HEK293 (cell line): ENCODE measurements at regions not wholly inside any gene's neighbourhood (a gene's known extent, or its start where the extent isn't known, plus 50 kb on each side); places are given as distances from the start of the nearest gene placed in this dataset.
"Not testable (repeated sequence)": the region's sequence is repeated elsewhere in the genome, so short reads cannot be mapped to it uniquely, and the experiment has no call there.

Source experiments
- CTCF ChIA-PET: fragments of 350-600 bp; formaldehyde crosslinking; extraction: SDS; loops from one replicate; lab custom pipeline; 2021; ENCODE audit warnings: antibody characterized with exemption; lab: Yijun Ruan, JAX
- POLR2A ChIA-PET: fragments of 300-600 bp; formaldehyde crosslinking; extraction: SDS; loops from one replicate; lab custom pipeline; 2020; ENCODE audit warnings: antibody characterized with exemption, inconsistent platforms; lab: Yijun Ruan, JAX
- H3K27ac ChIP-seq: fragments of 200-500 bp; sonication (Bioruptor generic); 2 replicates; pipeline ENCODE4 v1.5.1; 2014; ENCODE audit warnings: low read depth, low read length, control low read depth, inconsistent platforms; ENCODE audit errors: extremely low read depth
- H3K36me3 ChIP-seq, 2 experiments: fragments of 200-500 bp in 1 of 2; sonication (Bioruptor generic) in 1 of 2; 1 replicate in 1 of 2; 2 replicates in 1 of 2; pipeline ENCODE4 v1.5.1; 2014 to 2017; ENCODE audit warnings: inconsistent platforms in 2 of 2, low read length in 2 of 2; ENCODE audit not compliant: control insufficient read depth in 2 of 2, insufficient read depth in 1 of 2
- H3K4me1 ChIP-seq: fragments of 200-500 bp; sonication (Bioruptor generic); 2 replicates; pipeline ENCODE4 v1.5.1; 2014; ENCODE audit warnings: mild to moderate bottlenecking, low read length, inconsistent platforms; ENCODE audit not compliant: control insufficient read depth, insufficient read depth
- H3K4me3 ChIP-seq: 2 replicates; pipeline ENCODE4 v1.5.1; 2011; ENCODE audit warnings: low read depth, mild to moderate bottlenecking, control low read depth, low read length, moderate library complexity
- H3K9me3 ChIP-seq: fragments of 200-500 bp; sonication (Bioruptor generic); 2 replicates; pipeline ENCODE4 v1.5.1; 2014; ENCODE audit warnings: low read depth, low read length, inconsistent platforms; ENCODE audit not compliant: control insufficient read depth, insufficient read depth
- EGR2 ChIP-seq: fragments of 450-650 bp; formaldehyde crosslinking; IDR thresholded peaks from 2 replicates; pipeline ENCODE4 v1.5.1; 2016; ENCODE audit warnings: low read depth, missing biosample characterization, missing genetic modification characterization
- HOXD13 ChIP-seq: sonication (generic); formaldehyde crosslinking; IDR thresholded peaks from 2 replicates; pipeline ENCODE4 v1.8.0; 2022; ENCODE audit warnings: missing genetic modification reagents, borderline replicate concordance
- MEIS1 ChIP-seq: sonication (generic); formaldehyde crosslinking; IDR thresholded peaks from 2 replicates; pipeline ENCODE4 v1.8.1; 2022; ENCODE audit warnings: missing genetic modification reagents, mild to moderate bottlenecking, borderline replicate concordance
- OVOL3 ChIP-seq: fragments of 450-650 bp; formaldehyde crosslinking; IDR thresholded peaks from 2 replicates; pipeline ENCODE4 v1.5.1; 2016; ENCODE audit warnings: missing biosample characterization, missing genetic modification characterization
- ZEB2 ChIP-seq: fragments of 450-650 bp; formaldehyde crosslinking; IDR thresholded peaks from 2 replicates; pipeline ENCODE4 v1.5.1; 2016; ENCODE audit warnings: missing biosample characterization, missing genetic modification characterization
- ZNF121 ChIP-seq: fragments of 450-650 bp; formaldehyde crosslinking; IDR thresholded peaks from 2 replicates; pipeline ENCODE4 v1.5.1; 2016; ENCODE audit warnings: missing biosample characterization, missing genetic modification characterization
- ZNF175 ChIP-seq: fragments of 450-650 bp; formaldehyde crosslinking; IDR thresholded peaks from 2 replicates; pipeline ENCODE4 v1.5.1; 2016; ENCODE audit warnings: missing biosample characterization, missing genetic modification characterization
- ZNF324 ChIP-seq: fragments of 450-650 bp; formaldehyde crosslinking; IDR thresholded peaks from 2 replicates; pipeline ENCODE4 v1.5.1; 2016; ENCODE audit warnings: missing biosample characterization, missing genetic modification characterization
- ZNF350 ChIP-seq: fragments of 450-650 bp; formaldehyde crosslinking; IDR thresholded peaks from 2 replicates; pipeline ENCODE4 v1.5.0; 2017; ENCODE audit warnings: missing biosample characterization, mild to moderate bottlenecking, missing genetic modification characterization
- ZNF391 ChIP-seq: fragments of 450-650 bp; formaldehyde crosslinking; IDR thresholded peaks from 2 replicates; pipeline ENCODE4 v1.5.1; 2016; ENCODE audit warnings: low read depth, missing biosample characterization, missing genetic modification characterization, borderline replicate concordance
- ZNF394 ChIP-seq: fragments of 450-650 bp; formaldehyde crosslinking; IDR thresholded peaks from 2 replicates; pipeline ENCODE4 v1.5.1; 2016; ENCODE audit warnings: missing biosample characterization, missing genetic modification characterization, mild to moderate bottlenecking, moderate library complexity, borderline replicate concordance
- ZNF48 ChIP-seq: fragments of 450-650 bp; formaldehyde crosslinking; IDR thresholded peaks from 2 replicates; pipeline ENCODE4 v1.5.1; 2016; ENCODE audit warnings: missing biosample characterization, missing genetic modification characterization
- ZNF585B ChIP-seq: fragments of 450-650 bp; formaldehyde crosslinking; IDR thresholded peaks from 2 replicates; pipeline ENCODE4 v1.5.1; 2016; ENCODE audit warnings: missing biosample characterization, missing genetic modification characterization
- ZNF596 ChIP-seq: fragments of 450-650 bp; IDR thresholded peaks from 2 replicates; pipeline ENCODE4 v1.5.0; 2018; ENCODE audit warnings: missing biosample characterization, mild to moderate bottlenecking, missing genetic modification characterization, moderate library complexity
- ZNF707 ChIP-seq: fragments of 450-650 bp; formaldehyde crosslinking; IDR thresholded peaks from 2 replicates; pipeline ENCODE4 v1.5.1; 2016; ENCODE audit warnings: missing biosample characterization, missing genetic modification characterization
- ZSCAN18 ChIP-seq: fragments of 450-650 bp; formaldehyde crosslinking; IDR thresholded peaks from 2 replicates; pipeline ENCODE4 v1.5.1; 2016; ENCODE audit warnings: missing biosample characterization, missing genetic modification characterization
- ZSCAN4 ChIP-seq: fragments of 450-650 bp; formaldehyde crosslinking; IDR thresholded peaks from 2 replicates; pipeline ENCODE4 v1.5.1; 2017; ENCODE audit warnings: missing biosample characterization, missing genetic modification characterization
- TF ChIP-seq, protein P1 (sequence below): fragments of 450-650 bp; formaldehyde crosslinking; IDR thresholded peaks from 2 replicates; pipeline ENCODE4 v1.5.1; 2016; ENCODE audit warnings: missing biosample characterization, missing genetic modification characterization

DNA sequence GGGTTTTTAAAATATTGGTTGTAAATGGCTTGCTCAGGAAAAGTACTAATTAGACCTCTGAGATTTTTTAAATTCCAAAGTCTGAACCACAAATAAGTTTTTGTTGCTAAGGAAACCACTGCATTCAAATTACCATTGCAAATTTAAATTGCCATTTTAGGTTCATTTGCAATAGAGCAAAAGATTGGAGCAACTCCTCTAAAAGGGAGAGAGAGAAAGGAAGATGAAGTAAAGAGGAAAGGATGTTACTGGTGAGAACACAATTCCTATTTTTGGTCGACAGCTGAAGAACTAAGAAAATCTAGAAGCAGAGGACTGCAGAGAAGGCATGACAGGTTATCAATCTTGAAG is 74.9 kb downstream of the FOXI3 start (continued):
- TF ChIP-seq, protein P1, sequence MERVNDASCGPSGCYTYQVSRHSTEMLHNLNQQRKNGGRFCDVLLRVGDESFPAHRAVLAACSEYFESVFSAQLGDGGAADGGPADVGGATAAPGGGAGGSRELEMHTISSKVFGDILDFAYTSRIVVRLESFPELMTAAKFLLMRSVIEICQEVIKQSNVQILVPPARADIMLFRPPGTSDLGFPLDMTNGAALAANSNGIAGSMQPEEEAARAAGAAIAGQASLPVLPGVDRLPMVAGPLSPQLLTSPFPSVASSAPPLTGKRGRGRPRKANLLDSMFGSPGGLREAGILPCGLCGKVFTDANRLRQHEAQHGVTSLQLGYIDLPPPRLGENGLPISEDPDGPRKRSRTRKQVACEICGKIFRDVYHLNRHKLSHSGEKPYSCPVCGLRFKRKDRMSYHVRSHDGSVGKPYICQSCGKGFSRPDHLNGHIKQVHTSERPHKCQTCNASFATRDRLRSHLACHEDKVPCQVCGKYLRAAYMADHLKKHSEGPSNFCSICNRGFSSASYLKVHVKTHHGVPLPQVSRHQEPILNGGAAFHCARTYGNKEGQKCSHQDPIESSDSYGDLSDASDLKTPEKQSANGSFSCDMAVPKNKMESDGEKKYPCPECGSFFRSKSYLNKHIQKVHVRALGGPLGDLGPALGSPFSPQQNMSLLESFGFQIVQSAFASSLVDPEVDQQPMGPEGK (tag by site-specific recombination): no peak
- TF ChIP-seq ZNF596 (tag by site-specific recombination) (no peak), ZNF391 (tag by site-specific recombination) (no peak), ZNF585B (tag by site-specific recombination) (no peak), ZNF707 (tag by site-specific recombination) (no peak)

GRCh38 chr2:88372042-88372441 is 80.5 kb downstream of the FOXI3 start:
- H3K4me3 ChIP-seq: no peak overlapping the region
- H3K36me3 ChIP-seq: no peaks in the 10 kb centered on the region
- CTCF ChIA-PET: no interaction called here
- POLR2A ChIA-PET: no interaction called here
- TF ChIP-seq ZNF48 (tag by site-specific recombination): no peak
- TF ChIP-seq MEIS1 (CRISPR knock-in tag): no peak
- TF ChIP-seq ZEB2 (tag by site-specific recombination): no peak
- no peak for TF ChIP-seq EGR2 (tag by site-specific recombination)
- no peak for TF ChIP-seq ZNF175 (tag by site-specific recombination)
- TF ChIP-seq ZSCAN18 (tag by site-specific recombination): no peak
- no peak for TF ChIP-seq ZNF121 (tag by site-specific recombination)
- no peak for TF ChIP-seq OVOL3 (tag by site-specific recombination)
- no peak for TF ChIP-seq ZNF350 (tag by site-specific recombination)
- TF ChIP-seq ZSCAN4 (tag by site-specific recombination): no peak
- H3K4me1 ChIP-seq: no peaks in the 10 kb centered on the region
- no peak overlapping the region for H3K27ac ChIP-seq
- H3K9me3 ChIP-seq: no peaks in the 10 kb centered on the region

- POLR2A ChIA-PET, H3K27ac ChIP-seq, H3K9me3 ChIP-seq, H3K4me3 ChIP-seq, H3K4me1 ChIP-seq, CTCF ChIA-PET, H3K36me3 ChIP-seq: not testable (repeated sequence)
These were observed 87.1 kb downstream of the FOXI3 start for GRCh38 chr2:88365408-88365807.

GRCh38 chr2:88355486-88355885 is 97.0 kb downstream of the FOXI3 start:
- CTCF ChIA-PET: interaction anchor here (0.6 kb wide), 1 partner anchor 110 kb away, joined by 4 read pairs; no protein-coding TSS in a partner anchor

More at GRCh38 chr2:88355486-88355885, 97.0 kb downstream of the FOXI3 start:
- POLR2A ChIA-PET: no interaction called here
- no peak for TF ChIP-seq ZNF324 (tag by site-specific recombination)
- TF ChIP-seq HOXD13 (CRISPR knock-in tag): no peak
- no peak for TF ChIP-seq ZNF394 (tag by site-specific recombination)
- no peak overlapping the region for H3K27ac ChIP-seq
- H3K4me3 ChIP-seq: no peak overlapping the region
- no peaks in the 10 kb centered on the region for H3K4me1 ChIP-seq
- no peaks in the 10 kb centered on the region for H3K36me3 ChIP-seq
- no peaks in the 10 kb centered on the region for H3K9me3 ChIP-seq
